A673 (cell line): ENCODE measurements at regions not wholly inside any gene's neighbourhood (a gene's known extent, or its start where the extent isn't known, plus 50 kb on each side); places are given as distances from the start of the nearest gene placed in this dataset.

Source experiments
- CTCF ChIP-seq: fragments of 300-800, 200-600 bp; sonication (generic); conservative IDR thresholded peaks from 2 replicates; pipeline ENCODE4 v1.5.1; 2017; ENCODE audit warnings: low read depth, mild to moderate bottlenecking, antibody characterized with exemption, low read length, moderate library complexity, mixed read lengths
- EZH2 ChIP-seq: fragments of 200-600 bp; sonication (generic); IDR thresholded peaks from 2 replicates; pipeline ENCODE4 v1.6.1; 2017; ENCODE audit warnings: borderline replicate concordance, low read depth, mild to moderate bottlenecking, mixed read lengths, antibody characterized with exemption, low read length; ENCODE audit not compliant: poor library complexity, severe bottlenecking

DNA sequence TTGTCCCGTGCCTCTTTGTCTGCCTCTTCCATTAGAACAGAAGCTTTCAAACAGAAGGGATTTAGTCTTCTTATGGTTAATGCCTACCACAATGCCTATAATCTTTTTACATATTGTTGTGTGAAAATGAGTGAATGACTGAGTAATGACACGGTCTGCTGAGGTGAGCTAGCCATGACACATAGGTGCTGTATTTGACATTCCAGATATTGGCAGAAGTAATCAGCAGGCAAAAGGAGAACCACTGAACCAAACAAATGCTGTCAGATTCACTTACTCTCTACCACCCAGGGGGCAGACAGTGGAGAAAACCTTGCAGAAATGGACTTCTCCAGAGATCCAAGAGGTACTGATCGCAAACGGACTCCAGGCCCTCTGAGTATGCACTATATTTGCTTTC, 377.2 kb upstream of the VWC2 start:
- no peak for TF ChIP-seq CTCF
- no peak for TF ChIP-seq EZH2
